ENCODE measurements at regions not wholly inside any gene's neighbourhood (a gene's known extent, or its start where the extent isn't known, plus 50 kb on each side); places are given as distances from the start of the nearest gene placed in this dataset.

GRCh38 chr6:15800841-15801617 is 138.2 kb upstream of the DTNBP1 start:
- no peak for DNase-seq (ENCODE audit: low spot score)

- no peak for DNase-seq (ENCODE audit: low spot score)
Measured at GRCh38 chr6:15798533-15799255, 135.9 kb upstream of the DTNBP1 start.

GRCh38 chr6:15796844-15797243 is 134.0 kb upstream of the DTNBP1 start:
- no peak for DNase-seq (ENCODE audit: low spot score)

- DNase-seq (ENCODE audit: low spot score), result no peak
Measured at GRCh38 chr6:15796130-15796771, 133.4 kb upstream of the DTNBP1 start.

- DNase-seq (ENCODE audit: low spot score), result no peak
Measured at GRCh38 chr6:15793826-15794225, 131.0 kb upstream of the DTNBP1 start.

GRCh38 chr6:15793288-15793687 is 130.5 kb upstream of the DTNBP1 start:
- DNase-seq (ENCODE audit: low spot score), result no peak

GRCh38 chr6:15792842-15793241 is 130.0 kb upstream of the DTNBP1 start:
- DNase-seq (ENCODE audit: low spot score), result no peak

- peak; percentile 1 for DNase-seq (ENCODE audit: low spot score)
Measured at GRCh38 chr6:15791448-15792181, 128.8 kb upstream of the DTNBP1 start.

- no peak for DNase-seq (ENCODE audit: low spot score)
Measured at GRCh38 chr6:15790116-15790515, 127.3 kb upstream of the DTNBP1 start.

- no peak for DNase-seq (ENCODE audit: low spot score)
Measured at GRCh38 chr6:15786846-15787245, 124.0 kb upstream of the DTNBP1 start.

- DNase-seq (ENCODE audit: low spot score), result no peak
Measured at GRCh38 chr6:15783484-15783883, 120.7 kb upstream of the DTNBP1 start.

GRCh38 chr6:15781890-15782289 is 119.1 kb upstream of the DTNBP1 start:
- DNase-seq (ENCODE audit: low spot score), result no peak

GRCh38 chr6:15781333-15781732 is 118.5 kb upstream of the DTNBP1 start:
- no peak for DNase-seq (ENCODE audit: low spot score)

GRCh38 chr6:15780437-15780836 is 117.6 kb upstream of the DTNBP1 start:
- DNase-seq (ENCODE audit: low spot score), result no peak

GRCh38 chr6:15779726-15780125 is 116.9 kb upstream of the DTNBP1 start:
- no peak for DNase-seq (ENCODE audit: low spot score)

- no peak for DNase-seq (ENCODE audit: low spot score)
Measured at GRCh38 chr6:15776458-15776980, 113.7 kb upstream of the DTNBP1 start.

GRCh38 chr6:15775741-15776140 is 112.9 kb upstream of the DTNBP1 start:
- no peak for DNase-seq (ENCODE audit: low spot score)

GRCh38 chr6:15775076-15775634 is 112.3 kb upstream of the DTNBP1 start:
- no peak for DNase-seq (ENCODE audit: low spot score)

- DNase-seq (ENCODE audit: low spot score), result no peak
Measured at GRCh38 chr6:15773806-15774410, 111.1 kb upstream of the DTNBP1 start.

GRCh38 chr6:15770347-15771143 is 107.7 kb upstream of the DTNBP1 start:
- DNase-seq (ENCODE audit: low spot score), result no peak

Measured in HuH-7 (cell line).